ENCODE measurements at regions not wholly inside any gene's neighbourhood (a gene's known extent, or its start where the extent isn't known, plus 50 kb on each side); places are given as distances from the start of the nearest gene placed in this dataset.

DNA sequence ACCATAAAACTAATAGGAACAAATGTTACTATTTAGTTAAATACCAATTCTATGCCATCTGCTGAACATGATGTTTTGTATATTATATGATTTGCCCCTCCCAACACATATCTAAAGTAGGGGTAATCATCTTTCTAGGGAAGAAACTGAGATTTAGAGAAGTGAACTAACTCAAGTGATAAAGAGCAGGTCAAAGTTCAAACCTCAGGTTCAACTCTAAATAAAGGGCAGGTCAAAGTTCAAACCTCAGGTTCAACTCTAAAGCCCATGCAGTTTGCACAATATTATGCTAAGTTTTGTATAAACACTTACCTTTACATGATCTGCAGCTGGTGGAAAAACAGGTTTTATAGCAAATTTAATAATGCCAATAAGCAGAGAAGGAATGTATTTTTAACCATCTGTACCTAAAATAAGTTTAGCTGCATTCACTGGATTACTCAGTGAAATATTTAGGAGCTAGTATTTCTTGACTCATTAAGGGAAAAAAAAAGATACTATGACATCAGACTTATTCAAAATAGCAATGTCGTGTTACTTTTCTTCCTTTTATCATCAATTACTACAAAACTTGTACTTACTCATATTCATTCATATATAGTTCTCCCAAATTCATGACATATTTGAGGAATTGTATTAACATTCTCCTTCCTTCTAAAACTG, 1194.3 kb upstream of the CELF2 start:
- TF ChIP-seq YY1 (IDR thresholded peaks at IDR 0.05; ENCODE audit: insufficient read depth, insufficient read length) (no peak), ZNF274 (IDR thresholded peaks at IDR 0.05; ENCODE audit: low read depth, low read length) (no peak)
- no peaks in the 10 kb centered on the region for H3K4me1 ChIP-seq (ENCODE audit: insufficient read depth, insufficient read length)
- DNase-seq (ENCODE audit: low read depth, low spot score), result no peak
- no peaks in the 10 kb centered on the region for H3K36me3 ChIP-seq (ENCODE audit: insufficient read depth, insufficient read length, low read length)
- H3K4me3 ChIP-seq (ENCODE audit: insufficient read length, low read depth), result no peak overlapping the region
- H3K9ac ChIP-seq (ENCODE audit: insufficient read length, low read depth), result no peak overlapping the region
- H3K9me3 ChIP-seq (ENCODE audit: insufficient read depth, low read length), result no peaks in the 10 kb centered on the region
- no peaks in the 10 kb centered on the region for H3K27me3 ChIP-seq (ENCODE audit: insufficient read depth, insufficient read length)

DNA sequence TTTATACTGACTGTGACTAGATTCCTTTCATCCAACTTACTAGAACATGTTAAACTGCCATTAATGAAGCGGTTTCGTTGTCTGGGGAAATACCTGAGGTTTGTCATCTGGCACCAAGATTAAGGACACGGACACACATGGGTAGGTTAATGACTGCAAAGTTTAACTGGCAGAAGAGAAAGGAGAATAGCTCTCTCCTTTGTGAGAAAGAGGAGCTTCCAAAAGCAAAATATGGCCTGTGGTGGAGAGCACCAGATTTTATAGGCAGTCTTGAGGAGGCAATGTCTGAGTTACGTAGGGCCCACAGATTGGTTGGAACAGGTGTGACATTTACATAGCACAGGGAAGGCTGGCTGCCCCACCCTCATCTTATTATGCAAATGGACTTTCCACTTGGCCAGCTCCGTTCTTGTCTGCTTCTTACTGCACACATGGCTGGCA, 1193.0 kb upstream of the CELF2 start:
- H3K36me3 ChIP-seq (ENCODE audit: insufficient read depth, insufficient read length, low read length), result no peaks in the 10 kb centered on the region
- H3K9ac ChIP-seq (ENCODE audit: insufficient read length, low read depth), result no peak overlapping the region
- TF ChIP-seq SUZ12 (IDR thresholded peaks at IDR 0.05; ENCODE audit: extremely low read depth, insufficient read depth, insufficient read length) (no peak), YY1 (IDR thresholded peaks at IDR 0.05; ENCODE audit: insufficient read depth, insufficient read length) (no peak), ZNF274 (IDR thresholded peaks at IDR 0.05; ENCODE audit: low read depth, low read length) (no peak)

DNA sequence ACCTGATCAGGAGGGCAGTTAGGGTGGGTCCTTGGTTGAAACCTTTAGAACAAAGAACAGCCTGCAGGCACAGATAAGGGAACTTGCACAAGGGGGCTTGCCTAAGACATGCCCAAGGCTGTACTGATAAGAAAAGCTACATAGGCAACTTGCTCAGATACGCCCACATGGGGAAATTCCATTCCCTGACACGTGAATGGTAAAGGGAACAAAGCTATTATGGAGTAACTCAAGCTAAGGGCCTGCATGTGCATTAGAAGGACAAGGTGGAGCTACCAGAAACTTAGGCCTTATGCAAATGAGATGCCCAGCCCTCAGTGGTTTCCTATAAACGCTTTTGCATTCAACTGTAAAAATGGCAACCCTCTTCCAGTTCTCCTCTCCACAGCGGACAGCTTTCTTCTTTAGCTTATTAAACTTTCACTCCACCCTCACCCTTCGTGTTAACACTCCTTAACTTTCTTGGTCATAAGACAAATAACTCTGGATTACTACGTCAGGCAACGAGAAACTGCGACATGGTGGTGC, 1192.1 kb upstream of the CELF2 start:
- Histone ChIP-seq H3K9me3 (ENCODE audit: insufficient read depth, low read length) (no peaks in the 10 kb centered on the region), H3K9ac (ENCODE audit: insufficient read length, low read depth) (no peak overlapping the region), H3K4me3 (ENCODE audit: insufficient read length, low read depth) (no peak overlapping the region), H3K4me1 (ENCODE audit: insufficient read depth, insufficient read length) (no peaks in the 10 kb centered on the region), H3K36me3 (ENCODE audit: insufficient read depth, insufficient read length, low read length) (no peaks in the 10 kb centered on the region), H3K27me3 (ENCODE audit: insufficient read depth, insufficient read length) (no peaks in the 10 kb centered on the region)
- TF ChIP-seq SUZ12 (IDR thresholded peaks at IDR 0.05; ENCODE audit: extremely low read depth, insufficient read depth, insufficient read length) (no peak), YY1 (IDR thresholded peaks at IDR 0.05; ENCODE audit: insufficient read depth, insufficient read length) (no peak), ZNF274 (IDR thresholded peaks at IDR 0.05; ENCODE audit: low read depth, low read length) (no peak)
- DNase-seq (ENCODE audit: low read depth, low spot score), result no peak

More for the DNA sequence above, 1193.0 kb upstream of the CELF2 start:
- H3K9me3 ChIP-seq (ENCODE audit: insufficient read depth, low read length), result no peaks in the 10 kb centered on the region
- H3K4me1 ChIP-seq (ENCODE audit: insufficient read depth, insufficient read length), result no peaks in the 10 kb centered on the region
- no peaks in the 10 kb centered on the region for H3K27me3 ChIP-seq (ENCODE audit: insufficient read depth, insufficient read length)
- no peak overlapping the region for H3K4me3 ChIP-seq (ENCODE audit: insufficient read length, low read depth)
- no peak for DNase-seq (ENCODE audit: low read depth, low spot score)

DNA sequence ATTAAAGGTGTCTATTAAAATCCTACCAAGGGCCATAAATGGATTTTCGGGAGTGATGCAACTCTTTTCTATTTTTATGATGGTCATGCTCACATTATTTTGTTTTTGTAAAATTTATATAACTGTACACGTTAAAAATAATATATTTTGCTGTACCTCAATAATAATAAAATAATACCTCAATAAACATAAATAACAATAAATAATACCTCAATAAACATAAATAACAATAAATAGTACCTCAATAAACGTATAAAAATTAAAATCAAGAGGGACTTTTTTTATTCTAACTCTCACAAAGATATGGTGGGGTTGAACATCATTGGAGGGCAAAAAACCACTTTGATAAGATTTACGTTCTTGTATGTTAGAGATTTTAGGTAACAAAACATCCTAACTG, 1189.6 kb upstream of the CELF2 start:
- Histone ChIP-seq H3K9me3 (ENCODE audit: insufficient read depth, low read length) (no peaks in the 10 kb centered on the region), H3K4me3 (ENCODE audit: insufficient read length, low read depth) (no peak overlapping the region), H3K9ac (ENCODE audit: insufficient read length, low read depth) (no peak overlapping the region), H3K27me3 (ENCODE audit: insufficient read depth, insufficient read length) (no peaks in the 10 kb centered on the region), H3K36me3 (ENCODE audit: insufficient read depth, insufficient read length, low read length) (no peaks in the 10 kb centered on the region), H3K4me1 (ENCODE audit: insufficient read depth, insufficient read length) (no peaks in the 10 kb centered on the region)
- no peak for TF ChIP-seq SUZ12 (IDR thresholded peaks at IDR 0.05; ENCODE audit: extremely low read depth, insufficient read depth, insufficient read length)
- no peak for TF ChIP-seq ZNF274 (IDR thresholded peaks at IDR 0.05; ENCODE audit: low read depth, low read length)
- TF ChIP-seq YY1 (IDR thresholded peaks at IDR 0.05; ENCODE audit: insufficient read depth, insufficient read length), result no peak
- DNase-seq (ENCODE audit: low read depth, low spot score), result no peak

DNA sequence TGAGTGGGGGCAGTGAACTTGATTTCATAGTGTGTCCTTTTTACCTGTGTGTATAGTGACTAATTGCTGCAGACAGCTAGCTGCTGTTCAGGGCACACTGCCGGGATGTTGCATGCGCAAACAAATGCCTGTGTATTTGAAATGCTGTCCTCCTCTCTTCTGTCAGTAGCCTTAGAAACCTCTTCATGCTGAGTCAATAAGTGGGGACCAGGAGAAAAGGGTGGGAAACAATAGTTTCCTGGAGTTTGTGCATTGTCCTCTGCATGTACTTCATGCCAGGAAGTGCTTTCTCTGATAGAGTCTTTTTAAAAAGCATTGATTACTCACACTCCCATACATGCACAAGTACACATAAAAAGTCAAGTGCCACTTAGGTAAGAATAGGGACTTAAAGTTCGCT, 1183.7 kb upstream of the CELF2 start:
- H3K4me3 ChIP-seq (ENCODE audit: insufficient read length, low read depth), result no peak overlapping the region
- no peaks in the 10 kb centered on the region for H3K36me3 ChIP-seq (ENCODE audit: insufficient read depth, insufficient read length, low read length)
- no peak for DNase-seq (ENCODE audit: low read depth, low spot score)
- H3K27me3 ChIP-seq (ENCODE audit: insufficient read depth, insufficient read length), result no peaks in the 10 kb centered on the region
- H3K9me3 ChIP-seq (ENCODE audit: insufficient read depth, low read length), result no peaks in the 10 kb centered on the region
- TF ChIP-seq SUZ12 (IDR thresholded peaks at IDR 0.05; ENCODE audit: extremely low read depth, insufficient read depth, insufficient read length), result no peak
- no peak for TF ChIP-seq YY1 (IDR thresholded peaks at IDR 0.05; ENCODE audit: insufficient read depth, insufficient read length)
- no peak for TF ChIP-seq ZNF274 (IDR thresholded peaks at IDR 0.05; ENCODE audit: low read depth, low read length)
- H3K9ac ChIP-seq (ENCODE audit: insufficient read length, low read depth), result no peak overlapping the region
- no peaks in the 10 kb centered on the region for H3K4me1 ChIP-seq (ENCODE audit: insufficient read depth, insufficient read length)

DNA sequence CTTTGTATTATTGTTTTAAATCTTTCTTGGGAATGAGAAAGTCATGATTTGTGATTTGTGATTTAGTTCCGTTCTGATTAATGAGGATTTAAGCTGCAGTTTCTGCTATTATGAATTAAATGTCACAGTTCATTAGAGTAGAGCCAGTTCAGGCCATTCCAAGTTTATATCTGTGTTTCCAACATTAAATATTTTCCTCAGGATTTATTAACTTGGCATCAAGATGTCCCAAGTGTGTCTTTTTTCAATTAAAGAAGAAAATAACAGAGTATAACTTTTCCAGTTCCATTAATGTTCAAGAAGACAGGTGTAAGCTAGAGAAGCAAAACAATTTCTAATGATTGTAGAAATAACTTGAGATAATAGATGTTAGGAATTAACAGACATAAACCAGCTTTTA, 1183.2 kb upstream of the CELF2 start:
- Histone ChIP-seq H3K9ac (ENCODE audit: insufficient read length, low read depth) (no peak overlapping the region), H3K36me3 (ENCODE audit: insufficient read depth, insufficient read length, low read length) (no peaks in the 10 kb centered on the region), H3K4me3 (ENCODE audit: insufficient read length, low read depth) (no peak overlapping the region), H3K27me3 (ENCODE audit: insufficient read depth, insufficient read length) (no peaks in the 10 kb centered on the region), H3K9me3 (ENCODE audit: insufficient read depth, low read length) (no peaks in the 10 kb centered on the region), H3K4me1 (ENCODE audit: insufficient read depth, insufficient read length) (no peaks in the 10 kb centered on the region)
- DNase-seq (ENCODE audit: low read depth, low spot score), result no peak
- no peak for TF ChIP-seq ZNF274 (IDR thresholded peaks at IDR 0.05; ENCODE audit: low read depth, low read length)
- no peak for TF ChIP-seq SUZ12 (IDR thresholded peaks at IDR 0.05; ENCODE audit: extremely low read depth, insufficient read depth, insufficient read length)
- no peak for TF ChIP-seq YY1 (IDR thresholded peaks at IDR 0.05; ENCODE audit: insufficient read depth, insufficient read length)

DNA sequence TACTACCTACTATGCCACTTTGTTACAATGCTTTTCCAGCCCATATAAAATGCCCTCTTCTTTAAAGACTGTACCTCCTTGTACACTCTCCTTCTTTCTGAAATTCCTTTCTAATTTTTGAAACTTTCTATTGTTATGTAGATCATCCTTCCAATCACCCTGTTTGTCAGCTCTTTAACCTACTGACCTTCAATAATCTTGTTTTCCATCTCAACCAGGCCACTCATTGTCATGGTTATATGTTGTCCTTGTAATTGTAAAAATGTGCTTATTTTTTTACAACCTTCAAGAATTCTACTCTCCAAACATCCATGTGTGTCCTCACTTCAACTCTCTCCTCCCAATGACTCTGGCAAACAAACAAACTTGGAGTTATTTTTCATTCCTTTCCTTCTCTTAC, 1172.6 kb upstream of the CELF2 start:
- H3K4me3 ChIP-seq (ENCODE audit: insufficient read length, low read depth), result no peak overlapping the region
- no peak for TF ChIP-seq SUZ12 (IDR thresholded peaks at IDR 0.05; ENCODE audit: extremely low read depth, insufficient read depth, insufficient read length)
- no peak for TF ChIP-seq YY1 (IDR thresholded peaks at IDR 0.05; ENCODE audit: insufficient read depth, insufficient read length)
- TF ChIP-seq ZNF274 (IDR thresholded peaks at IDR 0.05; ENCODE audit: low read depth, low read length), result no peak
- H3K36me3 ChIP-seq (ENCODE audit: insufficient read depth, insufficient read length, low read length), result no peaks in the 10 kb centered on the region
- H3K4me1 ChIP-seq (ENCODE audit: insufficient read depth, insufficient read length), result no peaks in the 10 kb centered on the region
- H3K9ac ChIP-seq (ENCODE audit: insufficient read length, low read depth), result no peak overlapping the region
- peaks cover 26% of the 10 kb centered on the region for H3K9me3 ChIP-seq (ENCODE audit: insufficient read depth, low read length)
- no peaks in the 10 kb centered on the region for H3K27me3 ChIP-seq (ENCODE audit: insufficient read depth, insufficient read length)
- no peak for DNase-seq (ENCODE audit: low read depth, low spot score)
